ENCODE measurements at regions not wholly inside any gene's neighbourhood (a gene's known extent, or its start where the extent isn't known, plus 50 kb on each side); places are given as distances from the start of the nearest gene placed in this dataset.

DNA sequence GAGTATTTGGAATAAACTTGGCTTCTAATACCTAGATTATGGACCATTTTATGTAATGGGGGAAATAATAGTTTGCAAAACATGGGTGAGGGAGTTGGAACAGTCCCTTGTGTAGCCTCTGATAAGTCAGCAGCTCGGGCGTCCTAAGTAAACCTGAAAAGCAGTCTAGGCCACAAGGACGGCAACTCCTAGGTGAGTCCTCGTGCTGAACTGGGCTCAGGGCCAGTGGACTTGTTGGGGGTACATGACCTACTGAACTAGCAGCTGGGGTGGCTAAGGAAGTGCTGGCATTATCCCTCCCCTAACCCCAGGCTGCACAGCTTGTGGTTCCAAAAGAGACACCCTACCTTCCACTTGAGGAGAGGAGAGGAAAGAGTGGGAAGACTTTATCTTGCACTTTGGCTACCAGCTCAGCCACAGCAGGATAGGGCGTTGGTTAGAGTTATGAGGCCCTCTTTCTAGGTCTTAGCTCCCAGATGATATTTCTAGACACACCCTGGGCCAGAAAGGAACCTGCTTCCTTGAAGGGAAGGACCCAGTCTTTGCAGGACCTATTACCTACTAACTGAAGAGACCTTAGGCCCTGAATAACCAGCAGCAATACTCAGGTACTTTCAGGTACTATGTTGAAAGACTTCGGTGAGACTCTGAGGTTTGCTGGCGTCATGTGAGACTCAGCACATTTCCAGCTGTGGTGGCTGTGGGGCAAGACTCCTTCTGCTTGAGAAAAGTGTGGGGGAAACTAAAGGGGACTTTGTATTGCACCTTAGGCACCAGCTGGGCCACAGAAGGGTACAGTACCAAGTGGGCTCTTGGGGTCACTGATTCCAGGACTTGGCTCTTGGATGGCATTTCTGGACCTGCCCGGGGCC is 71.0 kb downstream of the AQP4 start:
- Mint-ChIP-seq H3K9me3 (peaks cover 0 to 2% (median 1%) of the 10 kb centered on the region in 3 donors), H3K4me1 (no peaks in the 10 kb centered on the region), H3K4me3 (no peak overlapping the region), H3K36me3 (peaks cover 5% of the 10 kb centered on the region), H3K27me3 (peaks cover 4% of the 10 kb centered on the region), H3K27ac (no peak overlapping the region)

DNA sequence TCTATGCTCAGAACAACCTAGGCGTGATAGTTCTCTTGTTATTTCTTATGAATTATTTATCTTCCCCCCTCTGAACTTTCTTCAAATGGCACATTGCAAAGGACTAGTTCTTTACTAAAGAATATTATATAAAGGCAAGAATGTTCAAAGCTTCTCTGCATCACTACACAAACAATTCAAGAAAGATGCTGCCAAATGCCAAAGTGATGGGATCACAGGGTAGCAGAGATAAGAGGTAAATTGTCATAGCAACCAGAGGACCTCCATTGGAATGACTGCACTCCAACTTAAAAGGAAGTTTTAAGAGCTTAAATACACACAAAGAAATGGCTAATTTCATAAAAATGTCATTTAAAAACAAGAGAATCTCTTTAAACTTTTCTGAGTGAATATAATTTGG is 72.8 kb downstream of the AQP4 start:
- peaks cover 0 to 2% (median 1%) of the 10 kb centered on the region in 3 donors for H3K9me3 Mint-ChIP-seq

DNA sequence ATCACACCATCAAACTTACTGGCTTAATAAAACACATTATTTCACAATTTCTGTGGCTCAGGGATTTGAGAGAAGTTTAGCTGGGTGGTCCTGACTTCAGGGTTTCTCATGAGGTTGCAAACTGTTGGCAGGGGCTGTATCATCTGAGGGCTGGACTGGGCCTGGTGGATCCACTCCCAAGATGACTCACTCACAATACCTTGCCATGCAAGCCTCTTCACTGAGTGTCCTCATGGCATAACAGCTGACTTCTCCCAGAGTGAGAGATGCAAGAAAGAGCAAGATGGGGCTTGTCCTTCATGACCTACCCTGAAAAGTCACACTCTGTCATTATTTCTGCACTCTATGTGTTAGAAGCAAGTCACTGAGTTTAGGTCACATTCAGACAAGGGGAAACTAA is 73.8 kb downstream of the AQP4 start:
- no peak overlapping the region for H3K27ac Mint-ChIP-seq
- H3K9me3 Mint-ChIP-seq = peaks cover 0 to 1% (median under 1%) of the 10 kb centered on the region in 3 donors
- peaks cover under 1% of the 10 kb centered on the region for H3K36me3 Mint-ChIP-seq
- H3K4me1 Mint-ChIP-seq = no peaks in the 10 kb centered on the region
- H3K27me3 Mint-ChIP-seq = peaks cover 9% of the 10 kb centered on the region
- no peak overlapping the region for H3K4me3 Mint-ChIP-seq

More for the DNA sequence above, 72.8 kb downstream of the AQP4 start:
- H3K36me3 Mint-ChIP-seq = peaks cover 1% of the 10 kb centered on the region
- H3K4me3 Mint-ChIP-seq = no peak overlapping the region
- H3K27me3 Mint-ChIP-seq = peaks cover 9% of the 10 kb centered on the region
- H3K4me1 Mint-ChIP-seq = no peaks in the 10 kb centered on the region
- no peak overlapping the region for H3K27ac Mint-ChIP-seq

DNA sequence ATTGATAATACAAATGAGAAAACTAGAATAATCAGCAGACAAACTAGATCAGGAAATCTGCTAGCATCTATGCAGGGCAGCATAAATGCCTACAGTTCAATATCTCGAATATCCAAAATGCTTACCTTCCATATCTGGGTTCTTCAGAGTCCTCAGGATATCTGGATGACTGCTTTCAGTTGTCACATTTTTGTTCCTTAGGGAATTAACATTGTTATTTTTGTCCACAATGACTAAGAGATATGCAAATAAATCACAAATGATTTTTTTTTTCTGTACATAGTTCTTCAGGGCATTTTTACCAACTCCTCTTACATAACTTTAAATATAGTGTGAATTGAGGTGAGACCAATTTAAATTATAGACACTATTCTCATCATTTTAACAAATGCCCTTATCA is 80.9 kb downstream of the AQP4 start:
- Mint-ChIP-seq H3K36me3 (no peaks in the 10 kb centered on the region), H3K27ac (no peak overlapping the region), H3K27me3 (peaks cover 7% of the 10 kb centered on the region), H3K4me3 (peak overlapping the region in 1 of 4 donors; percentile 64), H3K4me1 (peaks cover 3 to 8% (median 4%) of the 10 kb centered on the region in 3 donors), H3K9me3 (no peaks in the 10 kb centered on the region)

DNA sequence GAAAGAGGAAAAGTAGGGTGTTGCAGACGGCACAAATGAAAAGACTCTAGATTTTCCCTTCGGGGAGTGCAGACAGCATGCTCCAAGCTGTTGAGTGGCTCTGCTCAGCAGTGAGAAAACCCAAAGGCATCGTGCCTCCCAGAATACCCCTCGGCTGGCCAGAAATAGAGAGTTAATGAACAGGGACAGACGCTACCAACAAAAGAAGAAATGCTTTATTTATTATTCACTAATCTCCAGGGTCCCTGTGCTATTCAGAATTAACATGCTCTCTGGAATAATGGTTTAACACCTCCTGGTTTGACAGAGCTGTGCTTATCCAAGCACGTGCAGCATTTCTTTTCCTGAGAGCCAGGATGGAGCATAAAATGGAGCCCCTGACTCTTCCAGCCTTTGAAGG is 82.3 kb downstream of the AQP4 start:
- peaks cover 5% of the 10 kb centered on the region for H3K27me3 Mint-ChIP-seq
- H3K4me3 Mint-ChIP-seq = no peak overlapping the region
- H3K4me1 Mint-ChIP-seq = peaks cover 3 to 8% (median 4%) of the 10 kb centered on the region in 3 donors
- no peaks in the 10 kb centered on the region for H3K9me3 Mint-ChIP-seq
- no peak overlapping the region for H3K27ac Mint-ChIP-seq
- H3K36me3 Mint-ChIP-seq = no peaks in the 10 kb centered on the region

DNA sequence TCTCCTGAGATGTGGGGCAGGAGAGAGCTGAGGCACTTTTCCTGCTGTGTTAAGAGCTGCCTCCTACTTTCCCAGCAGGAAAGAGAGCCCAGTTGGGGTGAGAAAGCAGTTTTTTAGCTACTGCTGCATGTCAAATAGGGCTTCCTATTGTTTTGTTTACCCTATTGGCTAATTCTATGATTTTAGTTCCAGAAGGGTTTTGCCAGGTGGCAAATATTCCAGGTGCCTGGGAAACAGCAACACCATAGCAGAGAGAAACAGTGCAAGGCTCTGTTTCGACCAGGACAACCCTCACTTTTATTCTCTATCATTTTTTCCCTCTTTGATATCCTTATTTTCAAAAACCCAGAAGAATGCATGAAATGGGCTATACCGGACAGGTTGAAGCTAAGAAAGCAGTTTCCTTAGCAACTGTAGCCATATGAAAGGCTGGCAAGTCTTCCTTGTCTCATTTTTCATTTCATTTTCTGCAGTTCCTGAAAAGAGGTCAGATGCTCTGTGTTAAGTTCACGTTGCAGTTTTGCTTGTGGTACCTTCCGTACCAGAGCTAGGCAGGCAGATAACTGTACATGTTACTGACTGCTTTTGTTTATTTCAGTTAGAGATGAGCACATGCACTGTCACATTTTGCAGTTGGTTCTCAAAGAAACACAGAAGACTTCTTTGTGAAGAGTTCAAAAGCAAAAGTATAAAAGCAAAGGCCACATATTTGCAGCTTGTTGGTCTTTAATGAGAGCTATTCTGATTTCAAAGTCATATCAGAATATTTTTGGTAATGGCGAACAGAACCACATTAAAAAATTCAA is 84.8 kb downstream of the AQP4 start:
- peaks cover 3 to 8% (median 4%) of the 10 kb centered on the region in 3 donors for H3K4me1 Mint-ChIP-seq
- H3K27me3 Mint-ChIP-seq = peaks cover 4% of the 10 kb centered on the region
- no peaks in the 10 kb centered on the region for H3K9me3 Mint-ChIP-seq
- H3K4me3 Mint-ChIP-seq = no peak overlapping the region
- H3K36me3 Mint-ChIP-seq = no peaks in the 10 kb centered on the region
- no peak overlapping the region for H3K27ac Mint-ChIP-seq

DNA sequence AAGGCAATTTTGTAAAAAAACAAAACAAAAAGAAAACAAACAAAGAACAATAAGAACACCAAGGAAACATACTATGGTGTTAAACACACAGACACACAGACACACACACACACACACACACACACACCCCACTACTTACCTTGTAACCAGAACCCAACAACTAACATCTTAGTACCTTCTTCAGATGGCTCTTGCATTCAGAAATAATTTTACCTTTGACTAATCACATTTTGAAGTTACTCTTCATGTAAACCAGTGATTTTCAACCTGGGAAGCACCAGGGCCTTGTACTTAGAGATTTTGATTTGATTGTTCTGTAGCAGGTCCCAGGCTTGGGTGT is 87.5 kb downstream of the AQP4 start:
- Mint-ChIP-seq H3K27me3 (peaks cover 2% of the 10 kb centered on the region), H3K27ac (no peak overlapping the region)

DNA sequence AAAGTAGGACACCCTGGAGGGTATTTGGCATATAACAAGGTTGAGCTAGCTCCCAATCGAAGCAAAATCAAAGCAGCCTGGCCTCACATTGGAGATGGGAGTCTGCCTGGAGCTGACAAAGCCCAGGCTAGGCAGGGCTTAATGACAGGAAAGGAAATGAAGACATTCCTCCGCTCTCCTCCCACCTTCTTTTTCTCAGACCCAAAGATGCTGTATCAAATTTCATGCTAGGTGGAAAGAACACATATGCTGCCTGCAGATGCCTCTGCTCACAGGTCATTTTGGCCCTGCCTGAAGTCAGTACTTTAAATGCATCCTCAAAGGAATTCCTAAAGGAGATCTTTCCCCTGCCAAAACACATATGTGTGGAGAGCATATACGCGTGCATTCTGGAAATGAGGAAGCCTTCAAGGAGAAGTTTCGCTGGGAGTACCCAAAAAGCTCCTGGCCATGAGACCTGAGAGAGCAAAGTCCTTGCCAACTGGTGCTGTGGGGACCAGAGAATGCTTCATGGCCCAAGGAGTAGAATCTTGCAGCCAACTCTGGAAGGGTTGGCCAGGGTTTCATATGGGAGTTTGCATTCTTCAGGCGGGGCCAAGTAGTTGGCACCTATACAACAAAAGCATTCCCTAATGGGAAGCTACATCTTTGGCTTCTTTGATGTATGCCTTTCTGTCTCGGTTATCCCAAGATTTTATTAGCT is 88.0 kb downstream of the AQP4 start:
- no peaks in the 10 kb centered on the region for H3K9me3 Mint-ChIP-seq
- H3K4me3 Mint-ChIP-seq = no peak overlapping the region
- no peaks in the 10 kb centered on the region for H3K36me3 Mint-ChIP-seq
- no peak overlapping the region for H3K27ac Mint-ChIP-seq
- no peaks in the 10 kb centered on the region for H3K4me1 Mint-ChIP-seq
- H3K27me3 Mint-ChIP-seq = peaks cover 2% of the 10 kb centered on the region

More for the DNA sequence above, 87.5 kb downstream of the AQP4 start:
- Mint-ChIP-seq H3K4me1 (no peaks in the 10 kb centered on the region), H3K36me3 (no peaks in the 10 kb centered on the region), H3K4me3 (no peak overlapping the region), H3K9me3 (no peaks in the 10 kb centered on the region)

DNA sequence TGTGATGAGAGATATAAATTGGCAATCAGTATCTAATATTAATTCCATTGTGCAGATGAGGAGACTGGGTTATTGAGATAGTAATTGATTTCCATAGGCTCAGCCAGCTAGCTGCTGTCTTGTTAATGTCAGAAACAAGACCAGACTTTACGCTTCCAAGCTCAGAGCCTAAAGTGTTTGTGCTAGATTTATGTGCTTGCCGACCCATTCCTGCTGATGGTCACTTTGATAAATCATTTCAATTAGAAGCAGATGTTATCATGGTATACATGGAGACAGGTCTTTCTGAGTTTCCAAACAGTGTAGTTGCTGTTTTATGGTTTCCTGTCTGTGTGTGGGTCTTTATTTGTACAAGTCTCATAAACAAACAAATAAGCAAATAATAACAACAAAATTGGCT is 92.8 kb downstream of the AQP4 start:
- Mint-ChIP-seq H3K4me3 (no peak overlapping the region), H3K27me3 (peaks cover 4% of the 10 kb centered on the region), H3K27ac (no peak overlapping the region), H3K36me3 (no peaks in the 10 kb centered on the region), H3K9me3 (peaks cover 0 to 2% (median 0%) of the 10 kb centered on the region in 3 donors), H3K4me1 (no peaks in the 10 kb centered on the region)

DNA sequence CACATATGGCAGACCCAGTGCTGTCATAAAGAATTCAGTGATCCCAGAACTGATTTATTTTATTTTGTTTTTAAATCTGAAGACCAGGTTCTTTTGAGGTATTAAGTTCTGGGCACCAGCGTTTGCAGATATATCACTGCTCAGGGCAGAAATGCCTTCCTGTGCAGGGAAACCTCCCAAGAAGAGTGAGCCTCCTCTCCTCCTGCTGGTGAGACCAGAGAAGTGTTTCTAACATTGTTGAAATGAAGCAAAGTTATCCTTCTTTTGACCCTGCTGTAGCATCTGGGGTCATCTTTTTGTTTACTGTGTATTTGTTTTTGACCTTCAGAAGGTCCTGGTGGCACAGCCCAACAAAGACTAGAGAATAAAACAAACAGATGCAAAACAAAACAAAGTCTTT is 94.0 kb downstream of the AQP4 start:
- Mint-ChIP-seq H3K27me3 (peaks cover 4% of the 10 kb centered on the region), H3K27ac (no peak overlapping the region), H3K4me3 (no peak overlapping the region), H3K4me1 (no peaks in the 10 kb centered on the region), H3K9me3 (peaks cover 3 to 5% (median 4%) of the 10 kb centered on the region in 3 donors), H3K36me3 (no peaks in the 10 kb centered on the region)

DNA sequence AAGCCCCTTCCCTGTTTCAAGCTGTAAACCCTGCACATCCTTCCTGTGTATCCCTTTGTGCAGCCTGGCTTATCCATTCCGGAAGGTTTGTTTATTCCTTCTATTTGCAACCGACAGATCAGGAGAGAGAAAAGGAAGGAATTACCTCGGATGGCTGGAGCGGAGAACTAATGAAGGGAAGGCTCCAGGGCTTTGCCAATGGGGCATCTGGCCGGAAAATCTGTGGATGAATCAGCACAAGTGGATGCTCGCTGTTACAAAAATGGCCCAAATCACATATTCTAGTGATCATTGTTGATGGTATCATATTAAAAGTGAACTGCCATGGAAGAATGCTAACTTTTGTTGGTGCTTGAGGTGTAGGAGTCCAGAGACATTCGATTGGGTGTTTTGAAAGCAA is 97.1 kb downstream of the AQP4 start:
- H3K36me3 Mint-ChIP-seq = peaks cover 4% of the 10 kb centered on the region
- H3K9me3 Mint-ChIP-seq = peaks cover 4 to 6% (median 5%) of the 10 kb centered on the region in 3 donors
- H3K27ac Mint-ChIP-seq = no peak overlapping the region
- no peaks in the 10 kb centered on the region for H3K4me1 Mint-ChIP-seq
- H3K27me3 Mint-ChIP-seq = peaks cover 4% of the 10 kb centered on the region
- no peak overlapping the region for H3K4me3 Mint-ChIP-seq

DNA sequence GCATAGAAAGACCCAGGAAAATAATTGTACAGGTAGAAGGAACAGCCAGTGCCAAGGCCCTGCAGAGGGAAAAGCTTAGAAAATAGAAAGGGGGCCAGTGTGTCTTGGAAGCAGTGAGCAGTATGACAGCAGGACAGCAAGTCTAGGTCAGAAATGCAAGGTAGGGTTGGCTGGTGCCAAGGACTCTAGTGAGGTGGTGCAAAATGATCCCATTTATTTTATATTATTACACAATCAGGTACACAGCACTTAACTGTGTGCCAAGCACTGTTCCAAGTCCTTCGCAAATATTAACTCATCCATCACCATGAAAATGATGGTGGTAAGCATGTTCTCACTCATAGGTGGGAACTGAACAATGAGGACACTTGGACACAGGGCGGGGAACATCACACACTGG is 100.0 kb downstream of the AQP4 start:
- peaks cover 3% of the 10 kb centered on the region for H3K27me3 Mint-ChIP-seq
- H3K4me3 Mint-ChIP-seq = no peak overlapping the region
- peaks cover 4% of the 10 kb centered on the region for H3K36me3 Mint-ChIP-seq
- H3K4me1 Mint-ChIP-seq = no peaks in the 10 kb centered on the region
- no peak overlapping the region for H3K27ac Mint-ChIP-seq
- H3K9me3 Mint-ChIP-seq = peaks cover 4 to 10% (median 6%) of the 10 kb centered on the region in 3 donors

DNA sequence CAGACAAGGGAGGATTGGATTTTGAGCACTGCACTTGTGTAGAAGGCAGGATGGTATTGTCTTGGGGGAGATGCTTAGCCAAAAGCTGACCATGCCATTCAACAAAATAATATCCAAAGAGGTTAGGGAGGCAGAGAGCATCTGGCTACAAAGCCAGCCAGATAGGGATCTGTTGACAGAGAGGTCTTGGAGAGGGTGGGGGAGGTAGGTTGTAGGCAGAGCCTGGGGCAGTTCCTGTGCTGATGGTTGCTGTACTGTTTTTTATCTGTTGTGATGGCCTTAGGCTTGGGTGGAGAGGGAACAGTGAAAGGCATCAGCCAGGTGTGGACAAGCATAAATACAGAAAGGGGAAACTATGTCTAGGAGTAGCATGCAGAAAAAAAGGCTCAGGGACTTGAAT is 100.9 kb downstream of the AQP4 start:
- Mint-ChIP-seq H3K9me3 (peaks cover 4 to 10% (median 6%) of the 10 kb centered on the region in 3 donors), H3K4me3 (no peak overlapping the region), H3K27me3 (peaks cover 3% of the 10 kb centered on the region), H3K36me3 (peaks cover 4% of the 10 kb centered on the region), H3K4me1 (no peaks in the 10 kb centered on the region), H3K27ac (no peak overlapping the region)

DNA sequence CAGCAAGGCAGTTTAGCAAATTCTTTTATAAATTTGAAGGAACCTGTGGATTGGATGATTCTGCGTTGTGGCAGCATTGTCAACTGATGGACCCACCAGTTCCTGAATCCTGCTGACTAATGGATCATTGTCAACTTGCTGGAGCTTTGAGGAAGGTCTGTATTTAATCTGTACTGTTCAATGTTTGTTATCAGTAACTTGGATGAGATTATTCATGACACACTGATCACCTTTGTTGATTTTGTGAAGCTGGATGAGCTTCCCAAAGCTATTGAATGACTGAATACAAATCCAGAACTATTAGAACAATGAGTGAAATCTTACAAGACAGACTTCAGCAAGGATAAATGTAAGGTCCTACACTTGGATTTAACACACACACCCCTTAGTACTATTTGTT is 101.3 kb downstream of the AQP4 start:
- Mint-ChIP-seq H3K36me3 (peaks cover 4% of the 10 kb centered on the region), H3K4me3 (no peak overlapping the region), H3K27me3 (peaks cover 1% of the 10 kb centered on the region), H3K9me3 (peaks cover 4 to 10% (median 6%) of the 10 kb centered on the region in 3 donors), H3K4me1 (no peaks in the 10 kb centered on the region), H3K27ac (no peak overlapping the region)
